Muscle of leg (tissue), 3 donors: ENCODE measurements at regions not wholly inside any gene's neighbourhood (a gene's known extent, or its start where the extent isn't known, plus 50 kb on each side); places are given as distances from the start of the nearest gene placed in this dataset.

Experiments
- DNase-seq: peaks from one replicate; pipeline ENCODE4 v3.0.0; 2013
- H3K27ac ChIP-seq: one replicate; pipeline ENCODE4 v1.5.1; 2013; ENCODE audit warnings: mild to moderate bottlenecking, low read length, control low read depth
- H3K27me3 ChIP-seq: one replicate; pipeline ENCODE4 v1.6.1; 2013; ENCODE audit warnings: low read length; ENCODE audit not compliant: control insufficient read depth, insufficient read depth
- H3K36me3 ChIP-seq: one replicate; pipeline ENCODE4 v1.6.1; 2013; ENCODE audit warnings: low read length; ENCODE audit not compliant: control insufficient read depth, insufficient read depth
- H3K4me1 ChIP-seq: one replicate; pipeline ENCODE4 v1.6.1; 2013; ENCODE audit warnings: low read length; ENCODE audit not compliant: control insufficient read depth, insufficient read depth
- H3K4me3 ChIP-seq: one replicate; pipeline ENCODE4 v1.5.1; 2013; ENCODE audit warnings: low read length, control low read depth
- H3K9me3 ChIP-seq: replicated peaks from 2 replicates; pipeline ENCODE4 v1.6.1; 2013; ENCODE audit warnings: low read depth, low read length; ENCODE audit not compliant: control insufficient read depth
- WGBS: methylation state at CpG from one replicate; pipeline ENCODE4 v1.1.5; 2013; ENCODE audit warnings: missing lambda C conversion rate; ENCODE audit not compliant: insufficient coverage; 5-methylcytosine and 5-hydroxymethylcytosine counted together

GRCh38 chr6:16057446-16057845 is 71.4 kb upstream of the MYLIP start:
- H3K36me3 ChIP-seq, result no peaks in the 10 kb centered on the region
- peaks cover 22% of the 10 kb centered on the region for H3K4me1 ChIP-seq
- no peak for DNase-seq
- no peaks in the 10 kb centered on the region for H3K27me3 ChIP-seq
- no peak overlapping the region for H3K27ac ChIP-seq
- 78% methylated on average over 4 of the region's 6 CpGs for WGBS
- H3K9me3 ChIP-seq, result no peaks in the 10 kb centered on the region
- H3K4me3 ChIP-seq, result no peak overlapping the region

GRCh38 chr6:16056263-16056870 is 72.5 kb upstream of the MYLIP start:
- no peak overlapping the region for H3K27ac ChIP-seq
- no peaks in the 10 kb centered on the region for H3K36me3 ChIP-seq
- WGBS, result 67% methylated on average over 1 of the region's 6 CpGs

GRCh38 chr6:16055852-16056251 is 73.0 kb upstream of the MYLIP start:
- Histone ChIP-seq H3K4me1 (peaks cover 22% of the 10 kb centered on the region), H3K4me3 (no peak overlapping the region), H3K27ac (no peak overlapping the region), H3K9me3 (no peaks in the 10 kb centered on the region), H3K27me3 (no peaks in the 10 kb centered on the region), H3K36me3 (no peaks in the 10 kb centered on the region)
- 60% methylated on average over 1 of the region's 4 CpGs for WGBS
- no peak for DNase-seq

More at GRCh38 chr6:16056263-16056870, 72.5 kb upstream of the MYLIP start:
- Histone ChIP-seq H3K4me1 (peaks cover 22% of the 10 kb centered on the region), H3K9me3 (no peaks in the 10 kb centered on the region), H3K27me3 (no peaks in the 10 kb centered on the region), H3K4me3 (no peak overlapping the region)
- no peak for DNase-seq

GRCh38 chr6:16049168-16049567 is 79.7 kb upstream of the MYLIP start:
- H3K27me3 ChIP-seq, result no peaks in the 10 kb centered on the region
- H3K4me3 ChIP-seq, result no peak overlapping the region
- no peaks in the 10 kb centered on the region for H3K9me3 ChIP-seq
- H3K4me1 ChIP-seq, result no peaks in the 10 kb centered on the region
- no peaks in the 10 kb centered on the region for H3K36me3 ChIP-seq
- DNase-seq, result no peak
- no peak overlapping the region for H3K27ac ChIP-seq

GRCh38 chr6:16048221-16048620 is 80.7 kb upstream of the MYLIP start:
- H3K4me3 ChIP-seq, result no peak overlapping the region
- H3K4me1 ChIP-seq, result peaks cover 3% of the 10 kb centered on the region
- no peak overlapping the region for H3K27ac ChIP-seq
- 72% methylated on average over 3 of the region's 3 CpGs for WGBS
- no peaks in the 10 kb centered on the region for H3K36me3 ChIP-seq
- DNase-seq, result no peak
- no peaks in the 10 kb centered on the region for H3K27me3 ChIP-seq
- H3K9me3 ChIP-seq, result no peaks in the 10 kb centered on the region

GRCh38 chr6:16047435-16047990 is 81.4 kb upstream of the MYLIP start:
- 83% methylated on average over 1 of the region's 2 CpGs for WGBS
- no peak overlapping the region for H3K27ac ChIP-seq
- no peaks in the 10 kb centered on the region for H3K9me3 ChIP-seq
- H3K27me3 ChIP-seq, result no peaks in the 10 kb centered on the region
- DNase-seq, result no peak
- no peak overlapping the region for H3K4me3 ChIP-seq
- peaks cover 3% of the 10 kb centered on the region for H3K4me1 ChIP-seq
- H3K36me3 ChIP-seq, result no peaks in the 10 kb centered on the region

- no peaks in the 10 kb centered on the region for H3K36me3 ChIP-seq
- no peak overlapping the region for H3K27ac ChIP-seq
- H3K27me3 ChIP-seq, result no peaks in the 10 kb centered on the region
- peaks cover 3% of the 10 kb centered on the region for H3K4me1 ChIP-seq
- no peak overlapping the region for H3K4me3 ChIP-seq
- peak; percentile 19 for DNase-seq
- H3K9me3 ChIP-seq, result peaks cover 4% of the 10 kb centered on the region
- no CpG with 5 or more reads among the region's 4 CpGs for WGBS
Observed at GRCh38 chr6:16045238-16045637, 83.6 kb upstream of the MYLIP start.

- H3K27ac ChIP-seq, result no peak overlapping the region
- peaks cover 5% of the 10 kb centered on the region for H3K9me3 ChIP-seq
- no peaks in the 10 kb centered on the region for H3K36me3 ChIP-seq
- H3K4me3 ChIP-seq, result no peak overlapping the region
- DNase-seq, result no peak
- WGBS, result 74% methylated on average over 2 of the region's 2 CpGs
- H3K27me3 ChIP-seq, result no peaks in the 10 kb centered on the region
- peaks cover 3% of the 10 kb centered on the region for H3K4me1 ChIP-seq
Observed at GRCh38 chr6:16044211-16044643, 84.7 kb upstream of the MYLIP start.

- 100% methylated on average over 2 of the region's 5 CpGs for WGBS
- no peak overlapping the region for H3K4me3 ChIP-seq
- H3K9me3 ChIP-seq, result peaks cover 5% of the 10 kb centered on the region
- H3K27ac ChIP-seq, result no peak overlapping the region
- H3K27me3 ChIP-seq, result no peaks in the 10 kb centered on the region
- H3K36me3 ChIP-seq, result no peaks in the 10 kb centered on the region
- H3K4me1 ChIP-seq, result peaks cover 3% of the 10 kb centered on the region
- peak; percentile 49 for DNase-seq
Observed at GRCh38 chr6:16043171-16044135, 85.4 kb upstream of the MYLIP start.

GRCh38 chr6:16042751-16043150 is 86.1 kb upstream of the MYLIP start:
- Histone ChIP-seq H3K4me3 (no peak overlapping the region), H3K27ac (no peak overlapping the region), H3K4me1 (peaks cover 3% of the 10 kb centered on the region), H3K9me3 (peaks cover 5% of the 10 kb centered on the region), H3K36me3 (no peaks in the 10 kb centered on the region), H3K27me3 (no peaks in the 10 kb centered on the region)
- WGBS, result no CpG with 5 or more reads among the region's 3 CpGs
- no peak for DNase-seq
